AG04449 (cell line): ENCODE measurements at regions not wholly inside any gene's neighbourhood (a gene's known extent, or its start where the extent isn't known, plus 50 kb on each side); places are given as distances from the start of the nearest gene placed in this dataset.

Source experiments
- CTCF ChIA-PET: fragments of 350-600 bp; formaldehyde crosslinking; extraction: SDS; loops from one replicate; lab custom pipeline; 2021; ENCODE audit warnings: antibody characterized with exemption; lab: Yijun Ruan, JAX
- POLR2A ChIA-PET: fragments of 400-600, 350-600 bp; formaldehyde crosslinking; extraction: SDS; loops from one replicate; lab custom pipeline; 2020; ENCODE audit warnings: antibody characterized with exemption, inconsistent platforms; lab: Yijun Ruan, JAX
- DNase-seq: peaks from one replicate; pipeline ENCODE4 v3.0.0-alpha.2; 2010; ENCODE audit warnings: low read depth, low spot score
- H3K4me3 ChIP-seq: 2 replicates; pipeline ENCODE4 v1.5.1; 2011; ENCODE audit warnings: low read depth, mild to moderate bottlenecking, control low read depth, low read length
- TF ChIP-seq, protein P1 (sequence below): IDR thresholded peaks from one replicate; pipeline ENCODE4 v1.5.1; 2011; ENCODE audit warnings: mild to moderate bottlenecking, moderate library complexity, low read length, control low read depth, inconsistent platforms; ENCODE audit not compliant: insufficient read depth; ENCODE audit errors: missing control alignments

DNA sequence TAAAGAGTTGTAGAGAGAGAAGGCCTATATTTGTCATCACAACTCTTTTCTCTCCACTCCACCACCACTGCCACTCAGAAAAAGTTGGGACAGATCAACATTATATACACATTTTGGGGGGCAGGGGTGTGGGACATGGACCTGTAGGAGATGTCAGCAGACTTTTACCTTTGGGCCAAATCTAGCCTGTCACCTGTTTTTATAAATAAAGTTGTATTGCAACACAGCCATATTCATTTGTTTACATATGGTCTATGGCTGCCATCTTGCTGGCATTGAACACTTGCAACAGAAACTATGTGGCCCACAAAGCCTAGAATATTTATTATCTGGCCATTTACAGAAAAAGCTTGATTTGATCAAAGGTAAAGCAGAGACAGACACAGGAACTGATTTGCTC is 250.7 kb downstream of the BTG1 start:
- H3K4me3 ChIP-seq: no peak overlapping the region
- no peak for DNase-seq
- CTCF ChIA-PET: no interaction called here
- TF ChIP-seq, protein P1, sequence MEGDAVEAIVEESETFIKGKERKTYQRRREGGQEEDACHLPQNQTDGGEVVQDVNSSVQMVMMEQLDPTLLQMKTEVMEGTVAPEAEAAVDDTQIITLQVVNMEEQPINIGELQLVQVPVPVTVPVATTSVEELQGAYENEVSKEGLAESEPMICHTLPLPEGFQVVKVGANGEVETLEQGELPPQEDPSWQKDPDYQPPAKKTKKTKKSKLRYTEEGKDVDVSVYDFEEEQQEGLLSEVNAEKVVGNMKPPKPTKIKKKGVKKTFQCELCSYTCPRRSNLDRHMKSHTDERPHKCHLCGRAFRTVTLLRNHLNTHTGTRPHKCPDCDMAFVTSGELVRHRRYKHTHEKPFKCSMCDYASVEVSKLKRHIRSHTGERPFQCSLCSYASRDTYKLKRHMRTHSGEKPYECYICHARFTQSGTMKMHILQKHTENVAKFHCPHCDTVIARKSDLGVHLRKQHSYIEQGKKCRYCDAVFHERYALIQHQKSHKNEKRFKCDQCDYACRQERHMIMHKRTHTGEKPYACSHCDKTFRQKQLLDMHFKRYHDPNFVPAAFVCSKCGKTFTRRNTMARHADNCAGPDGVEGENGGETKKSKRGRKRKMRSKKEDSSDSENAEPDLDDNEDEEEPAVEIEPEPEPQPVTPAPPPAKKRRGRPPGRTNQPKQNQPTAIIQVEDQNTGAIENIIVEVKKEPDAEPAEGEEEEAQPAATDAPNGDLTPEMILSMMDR: no peak
- POLR2A ChIA-PET: no interaction called here

DNA sequence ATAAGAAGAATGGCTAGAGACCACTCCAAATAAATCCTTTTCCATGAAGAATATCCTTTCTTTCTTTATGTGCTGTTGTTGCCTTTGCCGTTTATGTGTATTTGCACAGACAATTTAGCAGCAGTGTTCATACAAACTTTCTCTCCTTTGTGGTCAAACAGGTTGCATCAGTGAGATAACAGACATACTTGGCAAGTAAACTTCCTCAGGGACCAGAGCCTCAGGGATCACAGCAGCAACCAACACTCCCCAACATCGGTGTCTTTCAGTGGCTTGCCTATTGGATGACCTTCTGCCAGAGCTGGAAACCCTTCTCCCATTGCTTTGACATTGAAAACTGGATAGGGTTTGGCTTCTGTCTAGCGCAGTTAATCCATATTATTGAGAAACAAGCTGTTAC is 252.2 kb downstream of the BTG1 start:
- no peak for DNase-seq
- ChIA-PET POLR2A (no interaction called here), CTCF (no interaction called here)
- H3K4me3 ChIP-seq: no peak overlapping the region
- TF ChIP-seq, protein P1: no peak

DNA sequence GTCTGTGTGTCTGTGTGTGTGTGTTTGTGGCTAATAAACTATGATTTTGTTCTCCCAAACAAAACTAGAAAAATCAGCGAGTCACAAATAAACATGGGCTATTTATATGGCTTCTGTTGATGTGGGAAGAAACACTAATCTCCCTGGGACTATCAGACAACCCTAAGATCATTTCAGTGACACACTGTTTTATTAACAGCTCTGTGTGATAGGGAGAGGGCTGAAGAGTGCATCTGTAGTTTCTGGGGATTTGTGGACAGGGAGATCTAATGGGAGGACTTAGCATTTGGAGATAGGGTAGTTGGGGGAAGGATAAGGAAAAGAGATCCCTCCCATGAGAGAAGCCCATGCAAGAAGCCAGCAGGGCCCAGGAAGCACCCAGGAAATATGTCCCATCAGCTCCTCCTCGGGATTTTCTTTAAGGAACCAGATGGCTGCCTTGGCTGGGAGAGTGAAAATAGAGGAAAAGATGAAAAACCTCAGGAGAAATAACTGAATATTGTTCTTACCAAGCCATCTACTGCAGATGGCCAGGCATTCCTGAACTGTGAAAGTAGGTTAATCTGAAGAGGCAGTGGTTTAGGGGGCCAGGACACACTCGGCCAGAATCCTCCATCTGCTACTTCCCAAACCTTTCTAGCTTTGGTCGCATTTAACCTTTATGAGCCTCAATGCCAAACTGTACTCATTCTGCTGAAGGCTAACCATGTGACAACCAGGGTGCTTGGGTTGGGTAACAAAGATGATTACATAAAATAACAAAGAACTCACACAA is 253.4 kb downstream of the BTG1 start:
- no peak overlapping the region for H3K4me3 ChIP-seq
- TF ChIP-seq, protein P1: no peak
- ChIA-PET CTCF (no interaction called here), POLR2A (no interaction called here)
- no peak for DNase-seq

DNA sequence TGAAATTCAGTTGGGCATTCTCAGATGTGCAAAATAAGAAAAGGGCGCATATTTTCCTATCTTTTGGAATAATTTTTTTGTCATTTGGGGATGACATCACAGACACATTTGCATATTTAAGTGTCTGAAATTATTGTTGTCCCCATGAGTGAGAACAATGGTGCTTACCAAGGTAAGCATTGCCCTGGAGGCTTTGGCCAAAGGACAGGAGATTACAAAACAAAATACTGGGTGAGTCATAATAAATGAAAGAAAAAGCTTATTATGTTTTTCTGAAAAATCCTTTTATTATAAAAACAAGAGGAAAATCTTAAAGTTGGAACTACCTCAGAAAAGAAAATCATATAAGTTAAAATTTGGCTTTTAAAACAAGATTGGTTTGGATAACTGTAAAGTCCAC is 254.9 kb downstream of the BTG1 start:
- CTCF ChIA-PET: interaction anchor here (0.8 kb wide), 1 partner anchor 9 kb away, joined by 4 read pairs; no protein-coding TSS in a partner anchor
- DNase-seq: no peak
- no peak overlapping the region for H3K4me3 ChIP-seq
- POLR2A ChIA-PET: no interaction called here
- TF ChIP-seq, protein P1: no peak

DNA sequence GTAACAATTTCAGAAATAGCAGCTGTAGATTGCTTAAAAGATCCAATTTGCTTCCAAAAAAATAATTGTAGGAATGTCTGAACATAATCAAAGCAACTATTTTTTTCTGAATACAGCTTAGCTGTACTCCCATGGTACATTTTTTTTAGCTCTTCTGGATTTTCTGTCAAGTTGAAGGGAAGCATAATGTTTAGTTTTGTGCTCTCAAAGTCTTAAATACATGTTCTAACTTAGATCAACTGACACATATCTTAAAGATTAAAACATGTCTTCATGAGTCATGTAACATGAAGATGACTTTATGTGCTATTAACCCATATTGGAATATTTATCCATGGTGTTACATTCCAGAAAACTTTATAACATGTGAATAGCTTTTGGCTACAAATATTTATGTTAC is 255.7 kb downstream of the BTG1 start:
- CTCF ChIA-PET: no interaction called here
- POLR2A ChIA-PET: no interaction called here
- no peak for DNase-seq
- TF ChIP-seq, protein P1: no peak
- no peak overlapping the region for H3K4me3 ChIP-seq

DNA sequence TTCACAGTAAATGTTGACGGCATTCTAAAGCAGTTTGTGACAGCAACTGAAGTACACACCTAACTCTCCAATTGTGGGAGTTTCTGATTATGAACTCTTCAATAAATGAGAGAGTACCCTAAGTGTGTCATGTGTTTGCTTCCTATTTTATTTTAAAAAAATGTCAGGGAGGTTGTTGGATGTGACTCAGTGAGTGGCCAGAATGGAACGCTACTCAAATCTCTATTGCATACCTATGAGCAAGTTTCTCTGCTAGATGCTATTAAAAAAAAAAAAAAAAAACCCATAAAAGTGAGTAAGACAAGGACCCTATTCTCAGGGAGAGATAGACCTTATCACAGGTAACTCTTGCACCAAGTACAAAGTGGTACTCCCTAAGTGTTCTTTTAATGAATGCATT is 256.6 kb downstream of the BTG1 start:
- POLR2A ChIA-PET: no interaction called here
- CTCF ChIA-PET: no interaction called here
- TF ChIP-seq, protein P1: no peak
- H3K4me3 ChIP-seq: no peak overlapping the region
- DNase-seq: no peak
